Panc1 (cell line): ENCODE measurements at regions not wholly inside any gene's neighbourhood (a gene's known extent, or its start where the extent isn't known, plus 50 kb on each side); places are given as distances from the start of the nearest gene placed in this dataset.

ENCODE experiments used
- POLR2AphosphoS5 ChIP-seq: IDR thresholded peaks from 2 replicates; pipeline ENCODE4 v1.6.1; 2012; ENCODE audit warnings: mild to moderate bottlenecking, low read depth, low read length, moderate library complexity
- TCF7L2 ChIP-seq: IDR thresholded peaks from 2 replicates; pipeline ENCODE4 v1.6.1; 2011; ENCODE audit warnings: mild to moderate bottlenecking, low read depth, low read length, inconsistent platforms
- TF ChIP-seq, protein P1 (sequence below): fragments of 450-650 bp; IDR thresholded peaks from 2 replicates; pipeline ENCODE4 v1.5.1; 2017; ENCODE audit warnings: mild to moderate bottlenecking
- TF ChIP-seq, protein P2 (sequence below), 2 experiments: IDR thresholded peaks; 2 replicates each; pipeline ENCODE4 v1.6.1; 2011 to 2012; ENCODE audit warnings: low read depth in 2 of 2, control low read depth in 1 of 2, low read length in 1 of 2, mild to moderate bottlenecking in 1 of 2, moderate library complexity in 1 of 2; ENCODE audit not compliant: insufficient read depth in 1 of 2

GRCh38 chr6:86558318-86558717 lies 379.0 kb upstream of the HTR1E start:
- TF ChIP-seq POLR2AphosphoS5 (no peak), TCF7L2 (no peak)
- TF ChIP-seq, protein P1, sequence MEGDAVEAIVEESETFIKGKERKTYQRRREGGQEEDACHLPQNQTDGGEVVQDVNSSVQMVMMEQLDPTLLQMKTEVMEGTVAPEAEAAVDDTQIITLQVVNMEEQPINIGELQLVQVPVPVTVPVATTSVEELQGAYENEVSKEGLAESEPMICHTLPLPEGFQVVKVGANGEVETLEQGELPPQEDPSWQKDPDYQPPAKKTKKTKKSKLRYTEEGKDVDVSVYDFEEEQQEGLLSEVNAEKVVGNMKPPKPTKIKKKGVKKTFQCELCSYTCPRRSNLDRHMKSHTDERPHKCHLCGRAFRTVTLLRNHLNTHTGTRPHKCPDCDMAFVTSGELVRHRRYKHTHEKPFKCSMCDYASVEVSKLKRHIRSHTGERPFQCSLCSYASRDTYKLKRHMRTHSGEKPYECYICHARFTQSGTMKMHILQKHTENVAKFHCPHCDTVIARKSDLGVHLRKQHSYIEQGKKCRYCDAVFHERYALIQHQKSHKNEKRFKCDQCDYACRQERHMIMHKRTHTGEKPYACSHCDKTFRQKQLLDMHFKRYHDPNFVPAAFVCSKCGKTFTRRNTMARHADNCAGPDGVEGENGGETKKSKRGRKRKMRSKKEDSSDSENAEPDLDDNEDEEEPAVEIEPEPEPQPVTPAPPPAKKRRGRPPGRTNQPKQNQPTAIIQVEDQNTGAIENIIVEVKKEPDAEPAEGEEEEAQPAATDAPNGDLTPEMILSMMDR = no peak
- TF ChIP-seq, protein P2, sequence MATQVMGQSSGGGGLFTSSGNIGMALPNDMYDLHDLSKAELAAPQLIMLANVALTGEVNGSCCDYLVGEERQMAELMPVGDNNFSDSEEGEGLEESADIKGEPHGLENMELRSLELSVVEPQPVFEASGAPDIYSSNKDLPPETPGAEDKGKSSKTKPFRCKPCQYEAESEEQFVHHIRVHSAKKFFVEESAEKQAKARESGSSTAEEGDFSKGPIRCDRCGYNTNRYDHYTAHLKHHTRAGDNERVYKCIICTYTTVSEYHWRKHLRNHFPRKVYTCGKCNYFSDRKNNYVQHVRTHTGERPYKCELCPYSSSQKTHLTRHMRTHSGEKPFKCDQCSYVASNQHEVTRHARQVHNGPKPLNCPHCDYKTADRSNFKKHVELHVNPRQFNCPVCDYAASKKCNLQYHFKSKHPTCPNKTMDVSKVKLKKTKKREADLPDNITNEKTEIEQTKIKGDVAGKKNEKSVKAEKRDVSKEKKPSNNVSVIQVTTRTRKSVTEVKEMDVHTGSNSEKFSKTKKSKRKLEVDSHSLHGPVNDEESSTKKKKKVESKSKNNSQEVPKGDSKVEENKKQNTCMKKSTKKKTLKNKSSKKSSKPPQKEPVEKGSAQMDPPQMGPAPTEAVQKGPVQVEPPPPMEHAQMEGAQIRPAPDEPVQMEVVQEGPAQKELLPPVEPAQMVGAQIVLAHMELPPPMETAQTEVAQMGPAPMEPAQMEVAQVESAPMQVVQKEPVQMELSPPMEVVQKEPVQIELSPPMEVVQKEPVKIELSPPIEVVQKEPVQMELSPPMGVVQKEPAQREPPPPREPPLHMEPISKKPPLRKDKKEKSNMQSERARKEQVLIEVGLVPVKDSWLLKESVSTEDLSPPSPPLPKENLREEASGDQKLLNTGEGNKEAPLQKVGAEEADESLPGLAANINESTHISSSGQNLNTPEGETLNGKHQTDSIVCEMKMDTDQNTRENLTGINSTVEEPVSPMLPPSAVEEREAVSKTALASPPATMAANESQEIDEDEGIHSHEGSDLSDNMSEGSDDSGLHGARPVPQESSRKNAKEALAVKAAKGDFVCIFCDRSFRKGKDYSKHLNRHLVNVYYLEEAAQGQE (IDR thresholded peaks at IDR 0.05; ENCODE audit: insufficient read depth in 1 of 2, low read depth in 2 of 2, low read length in 1 of 2) = no peak
